ENCODE measurements at regions not wholly inside any gene's neighbourhood (a gene's known extent, or its start where the extent isn't known, plus 50 kb on each side); places are given as distances from the start of the nearest gene placed in this dataset.

- FAIRE-seq (no peak), DNase-seq (ENCODE audit: low read depth) (no peak)
- Mint-ChIP-seq H3K4me1 (ENCODE audit: low read depth, unreplicated experiment) (no peaks in the 10 kb centered on the region), H3K36me3 (ENCODE audit: low read depth, unreplicated experiment) (no peaks in the 10 kb centered on the region), H3K27me3 (ENCODE audit: low read depth, unreplicated experiment) (peaks cover 11% of the 10 kb centered on the region), H3K4me3 (ENCODE audit: unreplicated experiment) (no peak overlapping the region), H3K9me3 (ENCODE audit: unreplicated experiment) (no peaks in the 10 kb centered on the region), H3K27ac (ENCODE audit: unreplicated experiment) (no peak overlapping the region)
- TF ChIP-seq EZH2 (IDR thresholded peaks at IDR 0.05; ENCODE audit: insufficient read depth, low read length), result no peak
- TF ChIP-seq CTCF (IDR thresholded peaks at IDR 0.05; ENCODE audit: insufficient read depth, low read depth, low read length), result no peak
- H3K4me1 ChIP-seq (ENCODE audit: insufficient read depth, low read length), result no peaks in the 10 kb centered on the region
- no peak overlapping the region for H2AFZ ChIP-seq (ENCODE audit: low read depth, low read length)
- no peak overlapping the region for H3K9ac ChIP-seq (ENCODE audit: low read length)
- H3K27me3 ChIP-seq (ENCODE audit: insufficient read depth, low read length), result no peaks in the 10 kb centered on the region
- H3K4me3 ChIP-seq (ENCODE audit: insufficient read depth, low read depth, low read length), result no peak overlapping the region
- H4K20me1 ChIP-seq (ENCODE audit: insufficient read depth, low read length), result no peaks in the 10 kb centered on the region
- no peaks in the 10 kb centered on the region for H3K79me2 ChIP-seq (ENCODE audit: insufficient read depth, low read length)
- H3K9me3 ChIP-seq (ENCODE audit: insufficient read depth, low read depth, low read length), result peaks cover 3% of the 10 kb centered on the region
- H3K27ac ChIP-seq (ENCODE audit: low read depth, low read length), result no peak overlapping the region
- H3K36me3 ChIP-seq (ENCODE audit: insufficient read depth, low read length), result no peaks in the 10 kb centered on the region
- H3K4me2 ChIP-seq (ENCODE audit: low read length), result no peak overlapping the region
Measured at GRCh38 chr6:165794179-165794601, 131.1 kb upstream of the PDE10A start.

DNA sequence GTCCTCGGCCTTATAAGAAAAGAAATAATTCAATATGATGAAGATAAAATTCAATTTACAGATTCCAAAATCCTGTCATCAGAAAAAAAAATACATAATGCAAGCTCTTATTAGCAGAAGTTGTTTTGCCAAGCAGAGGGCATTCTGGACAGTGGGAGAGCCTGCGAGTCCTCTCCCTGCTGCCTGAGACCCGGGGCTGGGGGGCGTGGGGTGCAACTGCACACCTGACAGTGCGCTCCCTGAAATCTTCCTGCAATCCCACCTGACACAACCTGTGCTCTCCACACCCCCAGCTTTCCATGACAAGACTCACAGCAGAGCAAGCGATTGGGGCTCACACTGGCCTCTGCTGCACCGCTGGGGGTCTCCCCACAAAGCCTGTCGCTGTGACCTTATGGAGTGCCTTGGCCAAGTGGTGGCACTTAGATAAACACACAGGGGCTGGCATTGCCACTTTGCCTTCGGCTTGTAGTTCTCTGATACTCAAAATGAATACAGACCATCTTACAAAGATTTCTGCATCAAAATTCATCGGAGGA, 130.3 kb upstream of the PDE10A start:
- TF ChIP-seq CTCF (IDR thresholded peaks at IDR 0.05; ENCODE audit: insufficient read depth, low read depth, low read length), result no peak
- no peak for TF ChIP-seq EZH2 (IDR thresholded peaks at IDR 0.05; ENCODE audit: insufficient read depth, low read length)
- H3K4me1 Mint-ChIP-seq (ENCODE audit: low read depth, unreplicated experiment), result no peaks in the 10 kb centered on the region
- Histone ChIP-seq H3K4me1 (ENCODE audit: insufficient read depth, low read length) (no peaks in the 10 kb centered on the region), H3K9ac (ENCODE audit: low read length) (no peak overlapping the region), H3K9me3 (ENCODE audit: insufficient read depth, low read depth, low read length) (peaks cover 3% of the 10 kb centered on the region), H3K27ac (ENCODE audit: low read depth, low read length) (no peak overlapping the region), H3K27me3 (ENCODE audit: insufficient read depth, low read length) (no peaks in the 10 kb centered on the region), H3K4me2 (ENCODE audit: low read length) (no peak overlapping the region), H3K4me3 (ENCODE audit: insufficient read depth, low read depth, low read length) (no peak overlapping the region), H4K20me1 (ENCODE audit: insufficient read depth, low read length) (no peaks in the 10 kb centered on the region), H3K36me3 (ENCODE audit: insufficient read depth, low read length) (no peaks in the 10 kb centered on the region), H2AFZ (ENCODE audit: low read depth, low read length) (no peak overlapping the region), H3K79me2 (ENCODE audit: insufficient read depth, low read length) (no peaks in the 10 kb centered on the region)
- FAIRE-seq, result no peak
- no peak for DNase-seq (ENCODE audit: low read depth)
- peaks cover 11% of the 10 kb centered on the region for H3K27me3 Mint-ChIP-seq (ENCODE audit: low read depth, unreplicated experiment)
- H3K27ac Mint-ChIP-seq (ENCODE audit: unreplicated experiment), result no peak overlapping the region
- no peak overlapping the region for H3K4me3 Mint-ChIP-seq (ENCODE audit: unreplicated experiment)
- H3K9me3 Mint-ChIP-seq (ENCODE audit: unreplicated experiment), result no peaks in the 10 kb centered on the region
- H3K36me3 Mint-ChIP-seq (ENCODE audit: low read depth, unreplicated experiment), result no peaks in the 10 kb centered on the region

- no peak for FAIRE-seq
- H2AFZ ChIP-seq (ENCODE audit: low read depth, low read length), result no peak overlapping the region
- no peaks in the 10 kb centered on the region for H3K9me3 Mint-ChIP-seq (ENCODE audit: unreplicated experiment)
Measured at GRCh38 chr6:165791876-165792437, 128.9 kb upstream of the PDE10A start.

More at GRCh38 chr6:165791876-165792437, 128.9 kb upstream of the PDE10A start:
- no peak overlapping the region for H3K27ac ChIP-seq (ENCODE audit: low read depth, low read length)
- TF ChIP-seq EZH2 (IDR thresholded peaks at IDR 0.05; ENCODE audit: insufficient read depth, low read length) (no peak), CTCF (IDR thresholded peaks at IDR 0.05; ENCODE audit: insufficient read depth, low read depth, low read length) (no peak)
- Mint-ChIP-seq H3K4me3 (ENCODE audit: unreplicated experiment) (no peak overlapping the region), H3K36me3 (ENCODE audit: low read depth, unreplicated experiment) (no peaks in the 10 kb centered on the region), H3K4me1 (ENCODE audit: low read depth, unreplicated experiment) (no peaks in the 10 kb centered on the region), H3K27ac (ENCODE audit: unreplicated experiment) (no peak overlapping the region), H3K27me3 (ENCODE audit: low read depth, unreplicated experiment) (peaks cover 9% of the 10 kb centered on the region)
- H3K36me3 ChIP-seq (ENCODE audit: insufficient read depth, low read length), result no peaks in the 10 kb centered on the region
- no peaks in the 10 kb centered on the region for H3K79me2 ChIP-seq (ENCODE audit: insufficient read depth, low read length)
- no peaks in the 10 kb centered on the region for H3K27me3 ChIP-seq (ENCODE audit: insufficient read depth, low read length)
- no peak overlapping the region for H3K4me3 ChIP-seq (ENCODE audit: insufficient read depth, low read depth, low read length)
- H3K9me3 ChIP-seq (ENCODE audit: insufficient read depth, low read depth, low read length), result peaks cover 3% of the 10 kb centered on the region
- H3K9ac ChIP-seq (ENCODE audit: low read length), result no peak overlapping the region
- no peak overlapping the region for H3K4me2 ChIP-seq (ENCODE audit: low read length)
- H3K4me1 ChIP-seq (ENCODE audit: insufficient read depth, low read length), result no peaks in the 10 kb centered on the region
- no peaks in the 10 kb centered on the region for H4K20me1 ChIP-seq (ENCODE audit: insufficient read depth, low read length)
- no peak for DNase-seq (ENCODE audit: low read depth)
